MM.1S (cell line): ENCODE measurements at regions not wholly inside any gene's neighbourhood (a gene's known extent, or its start where the extent isn't known, plus 50 kb on each side); places are given as distances from the start of the nearest gene placed in this dataset.

ENCODE experiments used
- CTCF ChIP-seq: fragments of 300-600 bp; sonication (generic); IDR thresholded peaks from 2 replicates; pipeline ENCODE4 v1.5.1; 2016; ENCODE audit warnings: antibody characterized with exemption, low read length, mixed read lengths
- EZH2 ChIP-seq: fragments of 300-600 bp; sonication (generic); optimal IDR thresholded peaks from 2 replicates; pipeline ENCODE3; 2017; ENCODE audit warnings: low read depth, mild to moderate bottlenecking, antibody characterized with exemption, low read length, mixed read lengths
- EZH2phosphoT487 ChIP-seq: fragments of 300-600 bp; sonication (generic); IDR thresholded peaks from 2 replicates; pipeline ENCODE4 v1.6.1; 2018; ENCODE audit warnings: antibody characterized with exemption, low read length

- TF ChIP-seq EZH2 (no peak), CTCF (no peak), EZH2phosphoT487 (no peak)
Observed at GRCh38 chr7:50217401-50217800, 87.1 kb upstream of the IKZF1 start.
